Fibroblast of the aortic adventitia (primary cell): ENCODE measurements at regions not wholly inside any gene's neighbourhood (a gene's known extent, or its start where the extent isn't known, plus 50 kb on each side); places are given as distances from the start of the nearest gene placed in this dataset.

Experiments
- DNase-seq: peaks from one replicate; pipeline ENCODE4 v3.0.0-alpha.2; 2010; ENCODE audit warnings: low read depth
- H3K4me3 ChIP-seq: 2 replicates; pipeline ENCODE4 v1.5.1; 2011; ENCODE audit warnings: low read depth, mild to moderate bottlenecking, control low read depth, low read length, moderate library complexity
- CTCF ChIP-seq: IDR thresholded peaks from 2 replicates; pipeline ENCODE4 v1.5.1; 2011; ENCODE audit warnings: mild to moderate bottlenecking, low read length, control low read depth, inconsistent platforms; ENCODE audit not compliant: insufficient read depth

GRCh38 chr3:45309876-45310275 lies 78.5 kb upstream of the LARS2 start:
- H3K4me3 ChIP-seq, result no peak overlapping the region
- TF ChIP-seq CTCF, result no peak
- DNase-seq, result no peak

GRCh38 chr3:45311327-45311726 lies 77.0 kb upstream of the LARS2 start:
- no peak for DNase-seq
- H3K4me3 ChIP-seq, result no peak overlapping the region
- TF ChIP-seq CTCF, result no peak

GRCh38 chr3:45311953-45312801 lies 76.2 kb upstream of the LARS2 start:
- DNase-seq, result no peak
- no peak for TF ChIP-seq CTCF
- no peak overlapping the region for H3K4me3 ChIP-seq

GRCh38 chr3:45312836-45313493 lies 75.4 kb upstream of the LARS2 start:
- DNase-seq, result no peak
- H3K4me3 ChIP-seq, result no peak overlapping the region
- TF ChIP-seq CTCF, result no peak

GRCh38 chr3:45313743-45314403 lies 74.5 kb upstream of the LARS2 start:
- DNase-seq, result no peak
- no peak for TF ChIP-seq CTCF
- H3K4me3 ChIP-seq, result no peak overlapping the region

GRCh38 chr3:45317710-45318109 lies 70.7 kb upstream of the LARS2 start:
- DNase-seq, result no peak
- TF ChIP-seq CTCF, result no peak
- H3K4me3 ChIP-seq, result no peak overlapping the region
